Activated T-cell treated with anti-CD3 and anti-CD28 coated beads, Interleukin-2, amount 50 U/mL, for 4 hours (primary cell): ENCODE measurements at regions not wholly inside any gene's neighbourhood (a gene's known extent, or its start where the extent isn't known, plus 50 kb on each side); places are given as distances from the start of the nearest gene placed in this dataset.

Source experiments
- ATAC-seq, 2 donors: fragments of 200-7000 bp; cut with Tn5 transposase; one replicate each; pipeline ENCODE4 v1.10.0; 2021
- DNase-seq: peaks from one replicate; pipeline ENCODE4 v3.0.0-alpha.2; 2020
- H3K27me3 Mint-ChIP-seq: one replicate; pipeline ENCODE4 v1.8.0; 2021; ENCODE audit warnings: low read depth, mixed read lengths
- H3K36me3 Mint-ChIP-seq: one replicate; pipeline ENCODE4 v1.8.0; 2022; ENCODE audit warnings: mixed read lengths; ENCODE audit not compliant: insufficient read depth
- H3K4me1 Mint-ChIP-seq: one replicate; pipeline ENCODE4 v1.8.0; 2021; ENCODE audit warnings: low read depth, mixed read lengths
- H3K4me3 Mint-ChIP-seq: one replicate; pipeline ENCODE4 v1.8.0; 2021; ENCODE audit warnings: mild to moderate bottlenecking, moderate library complexity, mixed read lengths
- H3K9me3 Mint-ChIP-seq: one replicate; pipeline ENCODE4 v1.8.0; 2021; ENCODE audit warnings: mixed read lengths

GRCh38 chr10:20954519-20954918, 57.4 kb upstream of the NEBL start:
- Mint-ChIP-seq H3K9me3 (no peaks in the 10 kb centered on the region), H3K36me3 (no peaks in the 10 kb centered on the region), H3K27me3 (no peaks in the 10 kb centered on the region), H3K4me3 (no peak overlapping the region), H3K4me1 (no peaks in the 10 kb centered on the region)
- no peak for DNase-seq
- no peak for ATAC-seq

- H3K27me3 Mint-ChIP-seq = no peaks in the 10 kb centered on the region
- ATAC-seq (no peak), DNase-seq (no peak)
- no peaks in the 10 kb centered on the region for H3K9me3 Mint-ChIP-seq
- no peaks in the 10 kb centered on the region for H3K36me3 Mint-ChIP-seq
- no peaks in the 10 kb centered on the region for H3K4me1 Mint-ChIP-seq
- no peak overlapping the region for H3K4me3 Mint-ChIP-seq
Measured at GRCh38 chr10:20953120-20953519, 56.0 kb upstream of the NEBL start.

- Mint-ChIP-seq H3K4me3 (no peak overlapping the region), H3K4me1 (no peaks in the 10 kb centered on the region), H3K9me3 (no peaks in the 10 kb centered on the region), H3K36me3 (no peaks in the 10 kb centered on the region), H3K27me3 (no peaks in the 10 kb centered on the region)
- ATAC-seq = no peak
- no peak for DNase-seq
Measured at GRCh38 chr10:20949967-20950366, 52.9 kb upstream of the NEBL start.

GRCh38 chr10:20948686-20949327, 51.7 kb upstream of the NEBL start:
- no peak for DNase-seq
- no peaks in the 10 kb centered on the region for H3K36me3 Mint-ChIP-seq

More at GRCh38 chr10:20948686-20949327, 51.7 kb upstream of the NEBL start:
- H3K27me3 Mint-ChIP-seq = no peaks in the 10 kb centered on the region
- H3K4me3 Mint-ChIP-seq = no peak overlapping the region
- H3K4me1 Mint-ChIP-seq = no peaks in the 10 kb centered on the region
- H3K9me3 Mint-ChIP-seq = no peaks in the 10 kb centered on the region
- ATAC-seq = no peak
